H9 (cell line): ENCODE measurements at regions not wholly inside any gene's neighbourhood (a gene's known extent, or its start where the extent isn't known, plus 50 kb on each side); places are given as distances from the start of the nearest gene placed in this dataset.

Experiments used
- DNase-seq: peaks from one replicate; pipeline ENCODE4 v3.0.0-alpha.2; 2017
- H2AFZ ChIP-seq: one replicate; pipeline ENCODE4 v1.6.1; 2013; ENCODE audit warnings: mild to moderate bottlenecking, low read length, control low read depth, moderate library complexity
- H2AK5ac ChIP-seq: 2 replicates; pipeline ENCODE4 v1.6.1; 2013; ENCODE audit warnings: low read length, control low read depth, mixed read lengths; ENCODE audit not compliant: insufficient read length
- H2BK120ac ChIP-seq: one replicate; pipeline ENCODE4 v1.6.1; 2013; ENCODE audit warnings: low read depth, mild to moderate bottlenecking, low read length, control low read depth, inconsistent platforms; ENCODE audit not compliant: poor library complexity, severe bottlenecking
- H2BK12ac ChIP-seq: 2 replicates; pipeline ENCODE4 v1.6.1; 2013; ENCODE audit warnings: low read length, control low read depth, mixed read lengths, low read depth; ENCODE audit not compliant: insufficient read length
- H2BK15ac ChIP-seq: 2 replicates; pipeline ENCODE4 v1.6.1; 2013; ENCODE audit warnings: low read depth, low read length, control low read depth
- H2BK20ac ChIP-seq: one replicate; pipeline ENCODE4 v1.6.1; 2013; ENCODE audit warnings: low read depth, mild to moderate bottlenecking, low read length, control low read depth, inconsistent platforms; ENCODE audit not compliant: poor library complexity, severe bottlenecking
- H2BK5ac ChIP-seq: 2 replicates; pipeline ENCODE4 v1.6.1; 2013; ENCODE audit warnings: low read length, control low read depth, mixed read lengths; ENCODE audit not compliant: insufficient read length
- H3K14ac ChIP-seq: 2 replicates; pipeline ENCODE4 v1.6.1; 2013; ENCODE audit warnings: low read length, control low read depth; ENCODE audit not compliant: insufficient read depth
- H3K18ac ChIP-seq: 2 replicates; pipeline ENCODE4 v1.6.1; 2013; ENCODE audit warnings: low read depth, mild to moderate bottlenecking, mixed read lengths, low read length, control low read depth; ENCODE audit not compliant: insufficient read length
- H3K23ac ChIP-seq: 2 replicates; pipeline ENCODE4 v1.6.1; 2013; ENCODE audit warnings: low read length, control low read depth, mixed read lengths, low read depth; ENCODE audit not compliant: insufficient read length
- H3K23me2 ChIP-seq: 2 replicates; pipeline ENCODE4 v1.6.1; 2013; ENCODE audit warnings: low read depth, mild to moderate bottlenecking, mixed read lengths, low read length, control low read depth; ENCODE audit not compliant: insufficient read length, poor library complexity, severe bottlenecking
- H3K27ac ChIP-seq: 2 replicates; pipeline ENCODE4 v1.5.1; 2013; ENCODE audit warnings: low read length, control low read depth, mixed read lengths, low read depth; ENCODE audit not compliant: insufficient read length
- H3K27me3 ChIP-seq: 2 replicates; pipeline ENCODE4 v1.6.1; 2013; ENCODE audit warnings: low read length, control low read depth, inconsistent platforms; ENCODE audit not compliant: insufficient read depth
- H3K4ac ChIP-seq: 2 replicates; pipeline ENCODE4 v1.6.1; 2013; ENCODE audit warnings: low read depth, mild to moderate bottlenecking, control low read depth, inconsistent platforms, low read length, moderate library complexity
- H3K4me1 ChIP-seq: 2 replicates; pipeline ENCODE4 v1.6.1; 2013; ENCODE audit warnings: low read length, control low read depth, inconsistent platforms; ENCODE audit not compliant: insufficient read depth
- H3K4me2 ChIP-seq: 2 replicates; pipeline ENCODE4 v1.6.1; 2013; ENCODE audit warnings: low read length, control low read depth, mixed read lengths; ENCODE audit not compliant: insufficient read length, insufficient read depth
- H3K56ac ChIP-seq: 2 replicates; pipeline ENCODE4 v1.6.1; 2013; ENCODE audit warnings: low read depth, mild to moderate bottlenecking, mixed read lengths, low read length, control low read depth; ENCODE audit not compliant: insufficient read length
- H3K79me1 ChIP-seq: 2 replicates; pipeline ENCODE4 v1.6.1; 2013; ENCODE audit warnings: low read depth, mild to moderate bottlenecking, moderate library complexity, low read length, control low read depth, inconsistent platforms; ENCODE audit not compliant: insufficient read depth, poor library complexity, severe bottlenecking
- H3K79me2 ChIP-seq: 2 replicates; pipeline ENCODE4 v1.6.1; 2013; ENCODE audit warnings: low read length, control low read depth, inconsistent platforms; ENCODE audit not compliant: insufficient read depth
- H3K9ac ChIP-seq: 2 replicates; pipeline ENCODE4 v1.6.1; 2013; ENCODE audit warnings: low read length, control low read depth, mixed read lengths; ENCODE audit not compliant: insufficient read length; ENCODE audit errors: extremely low read depth
- H3K9me3 ChIP-seq: one replicate; pipeline ENCODE4 v1.6.1; 2013; ENCODE audit warnings: low read depth, low read length, inconsistent platforms; ENCODE audit not compliant: control insufficient read depth
- H3T11ph ChIP-seq: one replicate; pipeline ENCODE4 v1.6.1; 2013; ENCODE audit warnings: mild to moderate bottlenecking, low read length, control low read depth, inconsistent platforms
- H4K20me1 ChIP-seq: one replicate; pipeline ENCODE4 v1.6.1; 2013; ENCODE audit not compliant: control insufficient read depth, insufficient read length, insufficient read depth
- H4K5ac ChIP-seq: 2 replicates; pipeline ENCODE4 v1.6.1; 2013; ENCODE audit warnings: low read depth, mild to moderate bottlenecking, mixed read lengths, low read length, control low read depth; ENCODE audit not compliant: insufficient read length
- H4K8ac ChIP-seq: replicated peaks from 2 replicates; pipeline ENCODE4 v1.6.1; 2013; ENCODE audit warnings: low read length, control low read depth, mixed read lengths, low read depth; ENCODE audit not compliant: insufficient read length
- H4K91ac ChIP-seq: 2 replicates; pipeline ENCODE4 v1.6.1; 2013; ENCODE audit warnings: low read depth, mild to moderate bottlenecking, moderate library complexity, mixed read lengths, low read length, control low read depth; ENCODE audit not compliant: insufficient read length
- H3K27ac Mint-ChIP-seq, 3 experiments: 2 replicates in 2 of 3; 3 replicates in 1 of 3; pipeline ENCODE4 v1.8.0; 2020 to 2021; ENCODE audit warnings: mixed read lengths in 3 of 3, mild to moderate bottlenecking in 1 of 3, moderate library complexity in 1 of 3
- H3K27me3 Mint-ChIP-seq: 2 replicates; pipeline ENCODE4 v1.8.0; 2021; ENCODE audit warnings: low read depth, mild to moderate bottlenecking, moderate library complexity, mixed read lengths
- H3K36me3 Mint-ChIP-seq, 3 experiments: 2 replicates in 2 of 3; 3 replicates in 1 of 3; pipeline ENCODE4 v1.8.0; 2020 to 2021; ENCODE audit warnings: low read depth in 3 of 3, mixed read lengths in 3 of 3; ENCODE audit not compliant: insufficient read depth in 1 of 3
- H3K4me1 Mint-ChIP-seq, 2 experiments: 2 replicates each; pipeline ENCODE4 v1.8.0; 2020; ENCODE audit warnings: mixed read lengths in 2 of 2
- H3K4me3 Mint-ChIP-seq, 2 experiments: 2 replicates in 1 of 2; 3 replicates in 1 of 2; pipeline ENCODE4 v1.8.0; 2020 to 2021; ENCODE audit warnings: mild to moderate bottlenecking in 2 of 2, mixed read lengths in 2 of 2, moderate library complexity in 1 of 2
- H3K9me3 Mint-ChIP-seq, 2 experiments: 2 replicates in 1 of 2; 3 replicates in 1 of 2; pipeline ENCODE4 v1.8.0; 2020; ENCODE audit warnings: mild to moderate bottlenecking in 2 of 2, mixed read lengths in 2 of 2, moderate library complexity in 1 of 2
- CTCF ChIP-seq: fragments of 200-600 bp; sonication (generic); conservative IDR thresholded peaks from 3 replicates; pipeline ENCODE4 v1.8.0; 2021; ENCODE audit warnings: antibody characterized with exemption, mild to moderate bottlenecking

GRCh38 chr5:144832416-144832815 is 661.7 kb downstream of the KCTD16 start:
- Histone ChIP-seq H3K4me1 (no peaks in the 10 kb centered on the region), H3K18ac (no peak overlapping the region), H2BK12ac (no peak overlapping the region), H2BK15ac (no peak overlapping the region), H3K56ac (no peak overlapping the region), H2BK20ac (no peak overlapping the region), H4K20me1 (no peaks in the 10 kb centered on the region), H3K4me2 (no peak overlapping the region), H2BK120ac (no peak overlapping the region), H3K23me2 (no peaks in the 10 kb centered on the region), H3K27ac (no peak overlapping the region), H4K5ac (no peak overlapping the region), H3K9ac (no peak overlapping the region), H4K91ac (no peak overlapping the region), H4K8ac (no peak overlapping the region), H3T11ph (no peak overlapping the region), H3K79me1 (no peaks in the 10 kb centered on the region), H3K23ac (no peak overlapping the region), H3K9me3 (no peaks in the 10 kb centered on the region), H2AFZ (no peak overlapping the region), H3K14ac (no peak overlapping the region), H3K4ac (no peak overlapping the region), H3K79me2 (no peaks in the 10 kb centered on the region), H2AK5ac (no peak overlapping the region), H2BK5ac (no peak overlapping the region), H3K27me3 (no peaks in the 10 kb centered on the region)
- Mint-ChIP-seq H3K27me3 (no peaks in the 10 kb centered on the region), H3K4me1 (no peaks in the 10 kb centered on the region), H3K9me3 (peaks cover 0 to 4% of the 10 kb centered on the region in 2 experiments; a peak in 2 of 5 replicates), H3K4me3 (no peak overlapping the region), H3K27ac (no peak overlapping the region), H3K36me3 (no peaks in the 10 kb centered on the region)
- no peak for TF ChIP-seq CTCF
- DNase-seq: no peak
